PC-3 (cell line): ENCODE measurements at regions not wholly inside any gene's neighbourhood (a gene's known extent, or its start where the extent isn't known, plus 50 kb on each side); places are given as distances from the start of the nearest gene placed in this dataset.

Source experiments
- EZH2 ChIP-seq: fragments of 300-600 bp; sonication (generic); IDR thresholded peaks from one replicate; pipeline ENCODE4 v1.6.1; 2017; ENCODE audit warnings: antibody characterized with exemption, mild to moderate bottlenecking, low read length; ENCODE audit not compliant: unreplicated experiment
- TF ChIP-seq, protein P1 (sequence below): fragments of 300-600 bp; sonication (generic); conservative IDR thresholded peaks from 2 replicates; pipeline ENCODE4 v1.5.1; 2017; ENCODE audit warnings: antibody characterized with exemption, low read depth, mild to moderate bottlenecking, low read length

GRCh38 chr7:46606761-46607160 is 685.7 kb upstream of the IGFBP3 start:
- TF ChIP-seq, protein P1, sequence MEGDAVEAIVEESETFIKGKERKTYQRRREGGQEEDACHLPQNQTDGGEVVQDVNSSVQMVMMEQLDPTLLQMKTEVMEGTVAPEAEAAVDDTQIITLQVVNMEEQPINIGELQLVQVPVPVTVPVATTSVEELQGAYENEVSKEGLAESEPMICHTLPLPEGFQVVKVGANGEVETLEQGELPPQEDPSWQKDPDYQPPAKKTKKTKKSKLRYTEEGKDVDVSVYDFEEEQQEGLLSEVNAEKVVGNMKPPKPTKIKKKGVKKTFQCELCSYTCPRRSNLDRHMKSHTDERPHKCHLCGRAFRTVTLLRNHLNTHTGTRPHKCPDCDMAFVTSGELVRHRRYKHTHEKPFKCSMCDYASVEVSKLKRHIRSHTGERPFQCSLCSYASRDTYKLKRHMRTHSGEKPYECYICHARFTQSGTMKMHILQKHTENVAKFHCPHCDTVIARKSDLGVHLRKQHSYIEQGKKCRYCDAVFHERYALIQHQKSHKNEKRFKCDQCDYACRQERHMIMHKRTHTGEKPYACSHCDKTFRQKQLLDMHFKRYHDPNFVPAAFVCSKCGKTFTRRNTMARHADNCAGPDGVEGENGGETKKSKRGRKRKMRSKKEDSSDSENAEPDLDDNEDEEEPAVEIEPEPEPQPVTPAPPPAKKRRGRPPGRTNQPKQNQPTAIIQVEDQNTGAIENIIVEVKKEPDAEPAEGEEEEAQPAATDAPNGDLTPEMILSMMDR, result no peak
- no peak for TF ChIP-seq EZH2
